GM10248 (cell line): ENCODE measurements at regions not wholly inside any gene's neighbourhood (a gene's known extent, or its start where the extent isn't known, plus 50 kb on each side); places are given as distances from the start of the nearest gene placed in this dataset.
"Not testable (repeated sequence)": the region's sequence is repeated elsewhere in the genome, so short reads cannot be mapped to it uniquely, and the experiment has no call there.

Source experiments
- CTCF ChIA-PET: fragments of 300-600 bp; sonication (Branson Sonifier 250); formaldehyde crosslinking; extraction: SDS; loops from one replicate; lab custom pipeline; 2021; ENCODE audit warnings: antibody characterized with exemption; lab: Yijun Ruan, JAX
- POLR2A ChIA-PET: fragments of 350-650 bp; sonication (Branson Sonifier 250); formaldehyde crosslinking; extraction: SDS; loops from one replicate; lab custom pipeline; 2020; ENCODE audit warnings: antibody characterized with exemption; lab: Yijun Ruan, JAX
- DNase-seq: peaks from one replicate; pipeline ENCODE4 v3.0.0; 2012; ENCODE audit errors: extremely low spot score
- TF ChIP-seq, protein P1 (sequence below): IDR thresholded peaks from 2 replicates; pipeline ENCODE4 v1.5.1; 2012; ENCODE audit warnings: mild to moderate bottlenecking, low read depth; ENCODE audit errors: extremely low read depth, missing control alignments, control extremely low read depth

- CTCF ChIA-PET = no interaction called here
- DNase-seq = no peak
- POLR2A ChIA-PET = no interaction called here
- TF ChIP-seq, protein P1, sequence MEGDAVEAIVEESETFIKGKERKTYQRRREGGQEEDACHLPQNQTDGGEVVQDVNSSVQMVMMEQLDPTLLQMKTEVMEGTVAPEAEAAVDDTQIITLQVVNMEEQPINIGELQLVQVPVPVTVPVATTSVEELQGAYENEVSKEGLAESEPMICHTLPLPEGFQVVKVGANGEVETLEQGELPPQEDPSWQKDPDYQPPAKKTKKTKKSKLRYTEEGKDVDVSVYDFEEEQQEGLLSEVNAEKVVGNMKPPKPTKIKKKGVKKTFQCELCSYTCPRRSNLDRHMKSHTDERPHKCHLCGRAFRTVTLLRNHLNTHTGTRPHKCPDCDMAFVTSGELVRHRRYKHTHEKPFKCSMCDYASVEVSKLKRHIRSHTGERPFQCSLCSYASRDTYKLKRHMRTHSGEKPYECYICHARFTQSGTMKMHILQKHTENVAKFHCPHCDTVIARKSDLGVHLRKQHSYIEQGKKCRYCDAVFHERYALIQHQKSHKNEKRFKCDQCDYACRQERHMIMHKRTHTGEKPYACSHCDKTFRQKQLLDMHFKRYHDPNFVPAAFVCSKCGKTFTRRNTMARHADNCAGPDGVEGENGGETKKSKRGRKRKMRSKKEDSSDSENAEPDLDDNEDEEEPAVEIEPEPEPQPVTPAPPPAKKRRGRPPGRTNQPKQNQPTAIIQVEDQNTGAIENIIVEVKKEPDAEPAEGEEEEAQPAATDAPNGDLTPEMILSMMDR = no peak
Observed at GRCh38 chr13:40355126-40355724, 311.2 kb downstream of the FOXO1 start.

- POLR2A ChIA-PET = no interaction called here
- DNase-seq = no peak
- TF ChIP-seq, protein P1 = no peak
- CTCF ChIA-PET = no interaction called here
Observed at GRCh38 chr13:40356011-40356410, 310.4 kb downstream of the FOXO1 start.

DNA sequence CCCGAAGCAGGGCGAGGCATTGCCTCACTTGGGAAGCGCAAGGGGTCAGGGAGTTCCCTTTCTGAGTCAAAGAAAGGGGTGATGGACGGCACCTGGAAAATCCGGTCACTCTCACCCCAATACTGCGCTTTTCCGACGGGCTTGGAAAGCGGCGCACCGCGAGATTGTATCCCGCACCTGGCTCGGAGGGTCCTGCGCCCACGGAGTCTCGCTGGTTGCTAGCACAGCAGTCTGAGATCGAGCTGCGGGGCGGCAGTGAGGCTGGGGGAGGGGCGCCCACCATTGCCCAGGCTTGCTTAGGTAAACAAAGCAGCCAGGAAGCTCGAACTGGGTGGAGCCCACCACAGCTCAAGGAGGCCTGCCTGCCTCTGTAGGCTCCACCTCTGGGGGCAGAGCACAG lies 310.0 kb downstream of the FOXO1 start:
- CTCF ChIA-PET, POLR2A ChIA-PET, DNase-seq: not testable (repeated sequence)

GRCh38 chr13:40362502-40362901 lies 303.9 kb downstream of the FOXO1 start:
- CTCF ChIA-PET = no interaction called here
- no peak for DNase-seq
- POLR2A ChIA-PET = no interaction called here
- TF ChIP-seq, protein P1 = no peak

DNA sequence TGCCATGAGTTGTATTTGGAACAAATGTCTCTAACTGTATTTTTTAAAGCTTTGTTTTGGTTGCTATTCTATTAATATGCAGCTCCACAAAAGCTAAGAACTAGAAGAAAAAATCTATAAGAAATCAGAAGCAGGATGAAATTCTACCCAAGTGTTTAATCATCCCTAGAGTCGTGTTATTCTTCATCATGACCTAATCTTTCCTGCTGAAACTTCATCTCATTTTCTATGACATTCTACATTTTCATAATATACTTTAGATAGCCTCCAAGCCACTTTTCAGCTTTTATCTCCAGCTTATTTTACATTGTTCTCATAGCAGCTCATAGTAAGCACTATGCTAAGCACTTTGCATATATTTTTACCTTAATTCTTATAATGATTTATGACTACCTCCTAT lies 302.8 kb downstream of the FOXO1 start:
- TF ChIP-seq, protein P1 = no peak
- DNase-seq = no peak
- ChIA-PET POLR2A (no interaction called here), CTCF (no interaction called here)

DNA sequence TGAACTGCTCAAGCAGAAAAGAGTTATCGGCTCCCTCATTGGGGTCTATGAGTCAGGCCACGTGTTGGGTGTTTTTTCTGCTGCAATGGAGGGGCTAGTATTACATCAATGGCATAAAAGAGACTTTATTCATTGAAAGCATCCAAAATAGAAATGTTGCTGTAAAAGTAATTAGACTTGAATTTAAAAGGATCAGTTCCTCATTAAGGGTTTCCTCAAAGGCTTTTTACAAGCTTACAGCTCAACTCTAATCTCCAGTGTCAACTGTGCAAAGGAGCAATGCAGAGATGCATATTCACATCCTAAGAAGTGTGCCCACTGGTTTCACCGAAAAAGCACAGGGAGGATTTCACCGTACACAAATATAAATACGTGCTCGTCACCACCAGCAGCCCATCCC lies 300.3 kb downstream of the FOXO1 start:
- TF ChIP-seq, protein P1 = no peak
- ChIA-PET POLR2A (no interaction called here), CTCF (interaction anchor here (1.1 kb wide), 1 partner anchor 21 kb away, joined by 3 read pairs; no protein-coding TSS in a partner anchor)
- no peak for DNase-seq

DNA sequence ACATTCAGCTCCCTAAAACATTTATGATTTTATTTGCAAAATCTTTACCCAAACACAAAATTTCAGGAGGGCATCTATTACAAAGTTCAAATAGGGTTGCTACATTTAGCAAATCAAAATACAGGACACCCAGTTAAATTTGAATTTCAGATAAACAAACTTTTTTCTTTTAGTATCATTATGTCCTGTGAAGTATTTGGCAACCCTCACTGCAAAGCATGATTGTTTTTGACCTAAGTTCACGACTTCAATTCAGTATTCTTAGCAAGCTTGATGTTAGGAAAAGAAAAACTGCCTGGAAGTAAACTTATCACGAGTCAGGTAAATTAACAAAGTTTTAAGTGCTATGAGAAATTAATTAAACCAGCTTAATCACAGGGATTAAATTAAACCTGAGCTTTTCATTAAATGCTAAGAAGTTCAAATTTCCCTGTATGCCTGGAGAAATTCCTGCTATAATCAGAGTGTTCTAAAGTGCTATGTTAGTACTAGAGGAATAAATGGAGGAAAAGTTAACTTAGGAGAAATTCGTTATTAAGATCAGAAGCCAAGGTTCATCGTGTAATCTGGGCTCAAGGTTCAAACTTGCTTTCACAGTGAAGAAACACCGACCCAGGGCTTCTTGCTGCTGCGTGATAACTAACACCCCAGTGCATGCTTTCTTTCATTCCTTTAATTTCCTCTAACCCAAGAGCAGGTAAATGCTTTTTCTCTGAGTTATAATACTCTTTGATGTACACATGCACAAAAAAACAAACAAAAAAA lies 298.1 kb downstream of the FOXO1 start:
- TF ChIP-seq, protein P1 = no peak
- CTCF ChIA-PET = interaction anchor here (1.3 kb wide), 1 partner anchor 16 kb away, joined by 4 read pairs; no protein-coding TSS in a partner anchor
- no peak for DNase-seq
- POLR2A ChIA-PET = no interaction called here
